ENCODE measurements at regions not wholly inside any gene's neighbourhood (a gene's known extent, or its start where the extent isn't known, plus 50 kb on each side); places are given as distances from the start of the nearest gene placed in this dataset.

- H3K27me3 ChIP-seq (ENCODE audit: control insufficient read depth, extremely low read depth, insufficient read depth, low read length), result no peaks in the 10 kb centered on the region
- peaks cover 2% of the 10 kb centered on the region for H3K9me3 ChIP-seq (ENCODE audit: control insufficient read depth, low read depth, low read length)
- H3K4me3 ChIP-seq (ENCODE audit: control insufficient read depth in 2 of 3, extremely low read depth in 1 of 3, insufficient read depth in 2 of 3, low read depth in 1 of 3, low read length in 3 of 3), result no peak overlapping the region
- no peaks in the 10 kb centered on the region for H3K9me1 ChIP-seq (ENCODE audit: control insufficient read depth, extremely low read depth, insufficient read depth, low read length)
- no peak overlapping the region for H3K27ac ChIP-seq (ENCODE audit: control insufficient read depth, insufficient read depth, low read length)
- H3K36me3 ChIP-seq (ENCODE audit: control insufficient read depth in 2 of 2, extremely low read depth in 1 of 2, insufficient read depth in 2 of 2, low read length in 2 of 2), result no peaks in the 10 kb centered on the region
- no peak overlapping the region for H3K4me2 ChIP-seq (ENCODE audit: control insufficient read depth, extremely low read depth, insufficient read depth, low read depth, low read length)
- dilution Hi-C loops (cut with MboI; ENCODE audit: extremely low pct_ligation_motif_present, low sequenced_read_pairs), result no loop called here
- H4K20me1 ChIP-seq (ENCODE audit: control insufficient read depth, extremely low read depth, insufficient read depth, low read length), result no peaks in the 10 kb centered on the region
- TF ChIP-seq CTCF (optimal IDR thresholded peaks at IDR 0.05 in 1 of 3, IDR thresholded peaks at IDR 0.05 in 1 of 3, conservative IDR thresholded peaks at IDR 0.05 in 1 of 3; ENCODE audit: extremely low read depth in 1 of 3, insufficient read depth in 2 of 3, low read length in 3 of 3) (no peak), EZH2 (IDR thresholded peaks at IDR 0.05; ENCODE audit: low read length) (no peak)
- FAIRE-seq, result no peak
- H3K9ac ChIP-seq (ENCODE audit: control insufficient read depth, extremely low read depth, insufficient read depth, low read length), result no peak overlapping the region
- DNase-seq (ENCODE audit: low read depth, low spot score), result no peak
- no peaks in the 10 kb centered on the region for H3K4me1 ChIP-seq (ENCODE audit: control insufficient read depth, extremely low read depth, insufficient read depth, low read length)
- H2AFZ ChIP-seq (ENCODE audit: control insufficient read depth, low read length), result no peak overlapping the region
- H3K79me2 ChIP-seq (ENCODE audit: control insufficient read depth, insufficient read depth, low read length), result no peaks in the 10 kb centered on the region
Observed at GRCh38 chr16:35574011-35574410, 2114.6 kb downstream of the TP53TG3F start.

GRCh38 chr16:35574454-35575431, 2115.3 kb downstream of the TP53TG3F start:
- no peaks in the 10 kb centered on the region for H4K20me1 ChIP-seq (ENCODE audit: control insufficient read depth, extremely low read depth, insufficient read depth, low read length)
- H3K9ac ChIP-seq (ENCODE audit: control insufficient read depth, extremely low read depth, insufficient read depth, low read length), result no peak overlapping the region
- H3K9me3 ChIP-seq (ENCODE audit: control insufficient read depth, low read depth, low read length), result peaks cover 2% of the 10 kb centered on the region
- no peaks in the 10 kb centered on the region for H3K36me3 ChIP-seq (ENCODE audit: control insufficient read depth in 2 of 2, extremely low read depth in 1 of 2, insufficient read depth in 2 of 2, low read length in 2 of 2)
- dilution Hi-C loops (cut with MboI; ENCODE audit: extremely low pct_ligation_motif_present, low sequenced_read_pairs), result no loop called here
- H3K79me2 ChIP-seq (ENCODE audit: control insufficient read depth, insufficient read depth, low read length), result no peaks in the 10 kb centered on the region
- TF ChIP-seq EZH2 (IDR thresholded peaks at IDR 0.05; ENCODE audit: low read length), result no peak
- TF ChIP-seq CTCF (optimal IDR thresholded peaks at IDR 0.05 in 1 of 3, IDR thresholded peaks at IDR 0.05 in 1 of 3, conservative IDR thresholded peaks at IDR 0.05 in 1 of 3; ENCODE audit: extremely low read depth in 1 of 3, insufficient read depth in 2 of 3, low read length in 3 of 3), result no peak
- FAIRE-seq (no peak), DNase-seq (ENCODE audit: low read depth, low spot score) (no peak)
- H3K27ac ChIP-seq (ENCODE audit: control insufficient read depth, insufficient read depth, low read length), result no peak overlapping the region
- no peak overlapping the region for H2AFZ ChIP-seq (ENCODE audit: control insufficient read depth, low read length)
- H3K27me3 ChIP-seq (ENCODE audit: control insufficient read depth, extremely low read depth, insufficient read depth, low read length), result no peaks in the 10 kb centered on the region
- H3K4me2 ChIP-seq (ENCODE audit: control insufficient read depth, extremely low read depth, insufficient read depth, low read depth, low read length), result no peak overlapping the region
- H3K4me1 ChIP-seq (ENCODE audit: control insufficient read depth, extremely low read depth, insufficient read depth, low read length), result no peaks in the 10 kb centered on the region
- H3K9me1 ChIP-seq (ENCODE audit: control insufficient read depth, extremely low read depth, insufficient read depth, low read length), result no peaks in the 10 kb centered on the region
- H3K4me3 ChIP-seq (ENCODE audit: control insufficient read depth in 2 of 3, extremely low read depth in 1 of 3, insufficient read depth in 2 of 3, low read depth in 1 of 3, low read length in 3 of 3), result no peak overlapping the region

All from keratinocyte (primary cell).